ENCODE measurements at regions not wholly inside any gene's neighbourhood (a gene's known extent, or its start where the extent isn't known, plus 50 kb on each side); places are given as distances from the start of the nearest gene placed in this dataset.

GRCh38 chr7:68444956-68445355 is 1153.3 kb upstream of the AUTS2 start:
- CTCF ChIA-PET, result no interaction called here
- no peaks in the 10 kb centered on the region for H3K9me2 ChIP-seq (replicated peaks; ENCODE audit: low read length)
- no peaks in the 10 kb centered on the region for H3K9me3 ChIP-seq (ENCODE audit: low read length)
- no peaks in the 10 kb centered on the region for H3K36me3 ChIP-seq (ENCODE audit: low read depth, low read length)
- H2AFZ ChIP-seq (ENCODE audit: low read length), result no peak overlapping the region
- H3K9ac ChIP-seq (ENCODE audit: low read length), result no peak overlapping the region
- ATAC-seq (no peak), DNase-seq (no peak)
- no peaks in the 10 kb centered on the region for H3K79me2 ChIP-seq (ENCODE audit: low read length)
- no peaks in the 10 kb centered on the region for H3K27me3 ChIP-seq (ENCODE audit: low read length)
- no peak overlapping the region for H3K27ac ChIP-seq (ENCODE audit: low read length)
- POLR2A ChIA-PET (ENCODE audit: unreplicated experiment), result no interaction called here
- TF ChIP-seq EZH2 (IDR thresholded peaks at IDR 0.05; ENCODE audit: low read length, unreplicated experiment) (no peak), EZH2phosphoT487 (IDR thresholded peaks at IDR 0.05; ENCODE audit: borderline replicate concordance, low read length) (no peak)
- TF ChIP-seq, protein P1, sequence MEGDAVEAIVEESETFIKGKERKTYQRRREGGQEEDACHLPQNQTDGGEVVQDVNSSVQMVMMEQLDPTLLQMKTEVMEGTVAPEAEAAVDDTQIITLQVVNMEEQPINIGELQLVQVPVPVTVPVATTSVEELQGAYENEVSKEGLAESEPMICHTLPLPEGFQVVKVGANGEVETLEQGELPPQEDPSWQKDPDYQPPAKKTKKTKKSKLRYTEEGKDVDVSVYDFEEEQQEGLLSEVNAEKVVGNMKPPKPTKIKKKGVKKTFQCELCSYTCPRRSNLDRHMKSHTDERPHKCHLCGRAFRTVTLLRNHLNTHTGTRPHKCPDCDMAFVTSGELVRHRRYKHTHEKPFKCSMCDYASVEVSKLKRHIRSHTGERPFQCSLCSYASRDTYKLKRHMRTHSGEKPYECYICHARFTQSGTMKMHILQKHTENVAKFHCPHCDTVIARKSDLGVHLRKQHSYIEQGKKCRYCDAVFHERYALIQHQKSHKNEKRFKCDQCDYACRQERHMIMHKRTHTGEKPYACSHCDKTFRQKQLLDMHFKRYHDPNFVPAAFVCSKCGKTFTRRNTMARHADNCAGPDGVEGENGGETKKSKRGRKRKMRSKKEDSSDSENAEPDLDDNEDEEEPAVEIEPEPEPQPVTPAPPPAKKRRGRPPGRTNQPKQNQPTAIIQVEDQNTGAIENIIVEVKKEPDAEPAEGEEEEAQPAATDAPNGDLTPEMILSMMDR (conservative IDR thresholded peaks at IDR 0.05; ENCODE audit: low read depth, low read length), result no peak
- H3K4me1 ChIP-seq (ENCODE audit: insufficient read depth, low read length), result no peaks in the 10 kb centered on the region
- intact Hi-C loops (cut with micrococcal nuclease), result no loop called here
- no peaks in the 10 kb centered on the region for H3F3A ChIP-seq (ENCODE audit: low read length, unreplicated experiment)
- H3K4me2 ChIP-seq (ENCODE audit: low read length), result no peak overlapping the region
- BruUV-seq (replicated peaks), result no TSS peak
- no peak overlapping the region for H3K4me3 ChIP-seq (ENCODE audit: low read length)
- H4K20me1 ChIP-seq (ENCODE audit: low read length), result no peaks in the 10 kb centered on the region

- H3K9me3 ChIP-seq (ENCODE audit: low read length), result no peaks in the 10 kb centered on the region
- H3K9me2 ChIP-seq (replicated peaks; ENCODE audit: low read length), result no peaks in the 10 kb centered on the region
- H3K4me1 ChIP-seq (ENCODE audit: insufficient read depth, low read length), result no peaks in the 10 kb centered on the region
- no peak overlapping the region for H3K4me2 ChIP-seq (ENCODE audit: low read length)
- no peak overlapping the region for H2AFZ ChIP-seq (ENCODE audit: low read length)
- no peaks in the 10 kb centered on the region for H3K27me3 ChIP-seq (ENCODE audit: low read length)
- TF ChIP-seq EZH2 (IDR thresholded peaks at IDR 0.05; ENCODE audit: low read length, unreplicated experiment) (no peak), EZH2phosphoT487 (IDR thresholded peaks at IDR 0.05; ENCODE audit: borderline replicate concordance, low read length) (no peak)
- TF ChIP-seq, protein P1 (conservative IDR thresholded peaks at IDR 0.05; ENCODE audit: low read depth, low read length), result no peak
- H3K79me2 ChIP-seq (ENCODE audit: low read length), result no peaks in the 10 kb centered on the region
- POLR2A ChIA-PET (ENCODE audit: unreplicated experiment), result no interaction called here
- intact Hi-C loops (cut with micrococcal nuclease), result no loop called here
- no peaks in the 10 kb centered on the region for H4K20me1 ChIP-seq (ENCODE audit: low read length)
- ATAC-seq (no peak), DNase-seq (no peak)
- no TSS peak for BruUV-seq (replicated peaks)
- H3K4me3 ChIP-seq (ENCODE audit: low read length), result no peak overlapping the region
- H3K36me3 ChIP-seq (ENCODE audit: low read depth, low read length), result no peaks in the 10 kb centered on the region
- no peaks in the 10 kb centered on the region for H3F3A ChIP-seq (ENCODE audit: low read length, unreplicated experiment)
- H3K27ac ChIP-seq (ENCODE audit: low read length), result no peak overlapping the region
- H3K9ac ChIP-seq (ENCODE audit: low read length), result no peak overlapping the region
- CTCF ChIA-PET, result no interaction called here
These were observed 1152.1 kb upstream of the AUTS2 start for GRCh38 chr7:68446183-68446582.

- no peak for ATAC-seq
- Histone ChIP-seq H3K9me2 (replicated peaks; ENCODE audit: low read length) (no peaks in the 10 kb centered on the region), H3K4me3 (ENCODE audit: low read length) (no peak overlapping the region), H3K36me3 (ENCODE audit: low read depth, low read length) (no peaks in the 10 kb centered on the region), H3K9ac (ENCODE audit: low read length) (no peak overlapping the region), H4K20me1 (ENCODE audit: low read length) (no peaks in the 10 kb centered on the region), H3K9me3 (ENCODE audit: low read length) (no peaks in the 10 kb centered on the region), H2AFZ (ENCODE audit: low read length) (no peak overlapping the region), H3K79me2 (ENCODE audit: low read length) (no peaks in the 10 kb centered on the region), H3K27ac (ENCODE audit: low read length) (no peak overlapping the region), H3F3A (ENCODE audit: low read length, unreplicated experiment) (no peaks in the 10 kb centered on the region), H3K4me2 (ENCODE audit: low read length) (no peak overlapping the region), H3K27me3 (ENCODE audit: low read length) (no peaks in the 10 kb centered on the region), H3K4me1 (ENCODE audit: insufficient read depth, low read length) (no peaks in the 10 kb centered on the region)
- ChIA-PET POLR2A (ENCODE audit: unreplicated experiment) (no interaction called here), CTCF (no interaction called here)
- intact Hi-C loops (cut with micrococcal nuclease), result no loop called here
- TF ChIP-seq EZH2phosphoT487 (IDR thresholded peaks at IDR 0.05; ENCODE audit: borderline replicate concordance, low read length) (no peak), EZH2 (IDR thresholded peaks at IDR 0.05; ENCODE audit: low read length, unreplicated experiment) (no peak)
- TF ChIP-seq, protein P1 (conservative IDR thresholded peaks at IDR 0.05; ENCODE audit: low read depth, low read length), result no peak
- DNase-seq, result no peak
- BruUV-seq (replicated peaks), result no TSS peak
These were observed 1149.2 kb upstream of the AUTS2 start for GRCh38 chr7:68449099-68449498.
